ENCODE measurements at regions not wholly inside any gene's neighbourhood (a gene's known extent, or its start where the extent isn't known, plus 50 kb on each side); places are given as distances from the start of the nearest gene placed in this dataset.

DNA sequence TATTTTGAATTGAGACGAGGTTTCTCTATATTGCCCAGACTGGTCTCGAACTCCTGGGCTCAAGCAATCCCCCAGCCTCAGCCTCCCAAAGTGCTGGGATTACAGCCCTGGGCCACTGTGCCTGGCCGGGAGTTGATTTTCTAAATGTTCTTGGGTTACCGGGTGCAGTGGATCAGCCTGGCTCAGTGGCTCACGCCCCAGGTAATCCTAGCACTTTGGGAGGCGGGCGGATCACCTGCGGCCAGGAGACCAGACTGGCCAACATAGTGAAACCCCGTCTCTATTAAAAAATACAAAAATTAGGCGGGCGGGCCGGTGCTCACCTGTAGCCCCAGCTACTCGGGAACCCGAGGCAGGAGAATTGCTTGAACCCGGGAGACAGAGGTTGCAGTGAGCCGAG is 106.9 kb upstream of the LARP1 start:
- WGBS, 2 donors (ENCODE audit: low coverage in 1 of 2), result 86 to 93% methylated on average over 2 to 5 of the region's 16 CpGs
- no peak for ATAC-seq
- H3K4me3 ChIP-seq, result no peak overlapping the region
- H3K27me3 ChIP-seq, result peaks cover 14% of the 10 kb centered on the region
- TF ChIP-seq EP300 (IDR thresholded peaks at IDR 0.05), result no peak
- TF ChIP-seq POLR2A (IDR thresholded peaks at IDR 0.05), result no peak
- TF ChIP-seq, protein P1, sequence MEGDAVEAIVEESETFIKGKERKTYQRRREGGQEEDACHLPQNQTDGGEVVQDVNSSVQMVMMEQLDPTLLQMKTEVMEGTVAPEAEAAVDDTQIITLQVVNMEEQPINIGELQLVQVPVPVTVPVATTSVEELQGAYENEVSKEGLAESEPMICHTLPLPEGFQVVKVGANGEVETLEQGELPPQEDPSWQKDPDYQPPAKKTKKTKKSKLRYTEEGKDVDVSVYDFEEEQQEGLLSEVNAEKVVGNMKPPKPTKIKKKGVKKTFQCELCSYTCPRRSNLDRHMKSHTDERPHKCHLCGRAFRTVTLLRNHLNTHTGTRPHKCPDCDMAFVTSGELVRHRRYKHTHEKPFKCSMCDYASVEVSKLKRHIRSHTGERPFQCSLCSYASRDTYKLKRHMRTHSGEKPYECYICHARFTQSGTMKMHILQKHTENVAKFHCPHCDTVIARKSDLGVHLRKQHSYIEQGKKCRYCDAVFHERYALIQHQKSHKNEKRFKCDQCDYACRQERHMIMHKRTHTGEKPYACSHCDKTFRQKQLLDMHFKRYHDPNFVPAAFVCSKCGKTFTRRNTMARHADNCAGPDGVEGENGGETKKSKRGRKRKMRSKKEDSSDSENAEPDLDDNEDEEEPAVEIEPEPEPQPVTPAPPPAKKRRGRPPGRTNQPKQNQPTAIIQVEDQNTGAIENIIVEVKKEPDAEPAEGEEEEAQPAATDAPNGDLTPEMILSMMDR (IDR thresholded peaks at IDR 0.05), result no peak
- no peak for TF ChIP-seq POLR2AphosphoS5 (IDR thresholded peaks at IDR 0.05)
- no peaks in the 10 kb centered on the region for H3K9me3 ChIP-seq
- no peaks in the 10 kb centered on the region for H3K36me3 ChIP-seq
- no peak overlapping the region for H3K27ac ChIP-seq
- peaks cover 0 to 16% (median 0%) of the 10 kb centered on the region in 3 donors for H3K4me1 ChIP-seq

DNA sequence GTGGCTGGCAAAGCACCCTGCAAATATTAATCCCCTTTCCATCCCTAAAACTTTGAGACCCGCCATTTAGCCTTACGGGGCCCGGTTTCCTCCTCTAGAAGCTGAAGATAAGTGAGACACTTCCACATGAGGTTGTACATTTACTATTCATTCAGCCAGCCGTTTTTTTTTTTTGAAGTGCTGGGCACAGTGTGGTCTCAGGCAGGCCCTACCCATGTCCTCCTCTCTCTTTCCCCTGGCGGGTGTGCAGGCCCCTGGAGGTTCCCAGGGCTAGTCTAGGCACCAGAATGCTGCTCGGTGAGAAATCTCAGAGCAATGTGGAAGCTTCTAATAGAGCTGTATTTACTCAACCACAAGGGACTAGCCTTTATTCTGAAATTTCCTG is 107.4 kb upstream of the LARP1 start:
- Histone ChIP-seq H3K27me3 (peaks cover 14% of the 10 kb centered on the region), H3K4me3 (peak overlapping the region in 1 of 2 donors; percentile 38), H3K4me1 (peaks cover 0 to 13% (median 0%) of the 10 kb centered on the region in 3 donors), H3K27ac (no peak overlapping the region), H3K36me3 (no peaks in the 10 kb centered on the region), H3K9me3 (no peaks in the 10 kb centered on the region)
- TF ChIP-seq, protein P1 (IDR thresholded peaks at IDR 0.05), result no peak
- no peak for TF ChIP-seq POLR2AphosphoS5 (IDR thresholded peaks at IDR 0.05)
- TF ChIP-seq POLR2A (IDR thresholded peaks at IDR 0.05), result no peak
- no peak for TF ChIP-seq EP300 (IDR thresholded peaks at IDR 0.05)
- WGBS, 2 donors (ENCODE audit: low coverage in 1 of 2), result 47 to 50% methylated on average over 4 to 6 of the region's 6 CpGs
- ATAC-seq, result no peak

DNA sequence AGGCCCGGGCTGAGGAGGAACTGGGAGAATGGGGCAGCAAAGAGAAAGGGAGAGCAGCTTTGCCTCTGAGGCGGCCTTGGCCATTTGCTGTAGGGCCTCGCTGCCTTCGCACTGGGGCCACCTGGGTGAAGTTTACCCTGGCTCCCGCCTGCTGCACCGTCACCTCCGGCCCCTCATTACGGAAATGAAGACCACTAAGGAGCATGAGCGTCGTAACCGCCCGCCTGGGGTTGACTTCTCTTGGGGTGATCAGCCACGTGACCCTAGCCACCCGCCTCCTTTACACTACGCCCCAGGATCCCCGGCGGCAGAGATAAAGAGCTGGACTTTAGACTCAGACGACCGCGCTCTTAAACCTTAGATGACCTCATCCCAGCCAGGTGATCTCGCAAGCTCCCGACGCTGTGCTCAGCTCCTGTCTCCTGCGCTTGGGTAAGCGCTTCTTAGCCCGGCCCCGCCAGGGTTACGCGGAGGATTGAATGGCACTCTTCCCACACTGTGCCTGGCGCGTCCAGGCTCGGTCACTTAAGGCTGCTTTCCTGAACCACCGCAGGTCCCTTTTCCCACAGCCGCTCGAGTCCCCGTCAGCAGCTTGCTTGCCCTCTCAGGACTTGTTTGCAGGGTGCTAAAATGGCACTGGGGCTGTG is 107.9 kb upstream of the LARP1 start:
- H3K4me3 ChIP-seq, result peak overlapping the region; percentile 11 to 38
- no peaks in the 10 kb centered on the region for H3K9me3 ChIP-seq
- H3K27ac ChIP-seq, result no peak overlapping the region
- peak; percentile 59 for ATAC-seq
- WGBS, 2 donors (ENCODE audit: low coverage in 1 of 2), result 5 to 12% methylated on average over 7 to 12 of the region's 36 CpGs
- TF ChIP-seq POLR2AphosphoS5 (IDR thresholded peaks at IDR 0.05) (no peak), EP300 (IDR thresholded peaks at IDR 0.05) (no peak)
- peaks cover 14% of the 10 kb centered on the region for H3K27me3 ChIP-seq
- no peaks in the 10 kb centered on the region for H3K36me3 ChIP-seq
- peaks cover 0 to 13% (median 0%) of the 10 kb centered on the region in 3 donors for H3K4me1 ChIP-seq

DNA sequence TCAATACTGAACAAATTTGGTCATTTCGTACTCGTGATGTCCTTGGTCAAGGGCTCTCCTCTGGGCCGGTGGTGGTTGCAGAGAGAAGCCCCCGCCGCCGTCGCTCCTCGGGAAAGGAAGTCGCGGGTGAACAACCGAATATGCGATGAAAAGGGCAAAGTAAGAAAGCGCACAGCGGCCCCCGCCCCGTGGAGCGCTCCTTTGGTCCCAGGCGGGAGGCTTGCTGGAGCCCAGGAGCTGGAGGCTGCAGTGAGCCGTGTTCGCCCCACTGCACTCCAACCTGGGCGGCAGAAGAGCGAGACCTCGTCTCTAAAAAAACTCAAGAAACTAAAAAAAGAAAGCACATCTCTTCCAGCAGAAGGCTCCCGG is 108.4 kb upstream of the LARP1 start:
- TF ChIP-seq POLR2AphosphoS5 (IDR thresholded peaks at IDR 0.05), result no peak
- no peak for TF ChIP-seq POLR2A (IDR thresholded peaks at IDR 0.05)
- TF ChIP-seq, protein P1 (IDR thresholded peaks at IDR 0.05), result no peak
- TF ChIP-seq EP300 (IDR thresholded peaks at IDR 0.05), result no peak
- WGBS, 2 donors (ENCODE audit: low coverage in 1 of 2), result 29% methylated on average over 3 of the region's 24 CpGs; no CpG with 5 or more reads in 1 of the 2 donors

DNA sequence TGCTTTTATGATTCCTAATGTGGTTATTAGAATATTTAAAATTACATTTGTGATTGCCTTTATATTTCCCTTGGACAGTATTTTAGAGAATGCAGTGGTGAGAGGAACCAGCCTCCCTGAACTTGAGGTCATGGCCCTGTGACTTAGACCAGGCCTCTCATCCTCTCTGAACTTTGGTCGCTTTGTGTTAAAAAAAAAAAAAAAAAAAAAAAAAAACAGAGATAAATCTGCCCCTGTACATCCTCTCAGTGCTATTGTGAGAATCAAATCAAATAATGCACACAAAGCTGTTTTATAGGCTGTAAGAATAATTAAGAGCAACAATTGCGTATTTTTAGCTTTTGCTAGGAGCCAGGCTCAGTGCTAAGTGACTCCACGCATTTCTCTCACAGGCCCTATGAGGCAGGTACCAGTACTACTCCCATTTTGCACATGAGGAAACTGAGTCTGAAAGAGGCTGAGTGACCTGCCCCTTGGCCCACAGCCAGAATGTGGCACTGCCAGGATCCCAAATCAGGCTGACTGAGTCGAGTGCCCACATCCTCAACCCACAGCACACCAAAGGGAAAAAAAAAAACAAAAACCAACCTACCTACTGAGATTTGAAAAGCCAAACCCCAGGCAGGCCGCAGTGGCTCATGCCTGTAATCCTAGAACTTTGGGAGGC is 110.3 kb upstream of the LARP1 start:
- peaks cover 0 to 13% (median 0%) of the 10 kb centered on the region in 3 donors for H3K4me1 ChIP-seq
- no peak for TF ChIP-seq EP300 (IDR thresholded peaks at IDR 0.05)
- no peak for TF ChIP-seq POLR2A (IDR thresholded peaks at IDR 0.05)
- H3K4me3 ChIP-seq, result no peak overlapping the region
- no peak for ATAC-seq
- H3K27me3 ChIP-seq, result peaks cover 14% of the 10 kb centered on the region
- H3K36me3 ChIP-seq, result no peaks in the 10 kb centered on the region
- WGBS, 2 donors (ENCODE audit: low coverage in 1 of 2), result 72 to 80% methylated on average over 2 to 3 of the region's 5 CpGs
- H3K9me3 ChIP-seq, result no peaks in the 10 kb centered on the region
- no peak overlapping the region for H3K27ac ChIP-seq

More for the DNA sequence above, 108.4 kb upstream of the LARP1 start:
- no peaks in the 10 kb centered on the region for H3K9me3 ChIP-seq
- no peaks in the 10 kb centered on the region for H3K36me3 ChIP-seq
- ATAC-seq, result no peak
- H3K4me3 ChIP-seq, result peak overlapping the region in 1 of 2 donors; percentile 38
- peaks cover 0 to 13% (median 0%) of the 10 kb centered on the region in 3 donors for H3K4me1 ChIP-seq
- H3K27me3 ChIP-seq, result peaks cover 14% of the 10 kb centered on the region
- H3K27ac ChIP-seq, result no peak overlapping the region
